Neural cell (in vitro differentiated cells): ENCODE measurements at regions not wholly inside any gene's neighbourhood (a gene's known extent, or its start where the extent isn't known, plus 50 kb on each side); places are given as distances from the start of the nearest gene placed in this dataset.

Source experiments
- H2AFZ ChIP-seq: fragments of 200-600, 300-800 bp; sonication (generic), shearing (Covaris generic); 2 replicates; pipeline ENCODE4 v1.6.0; 2014; ENCODE audit warnings: low read depth, mild to moderate bottlenecking, antibody characterized with exemption, low read length, moderate library complexity
- H3F3A ChIP-seq: fragments of 200-600 bp; shearing (Covaris generic); 2 replicates; pipeline ENCODE4 v1.6.1; 2016; ENCODE audit warnings: mild to moderate bottlenecking, moderate library complexity, mixed read lengths, antibody characterized with exemption, low read length; ENCODE audit not compliant: insufficient read depth, poor library complexity, severe bottlenecking
- H3K27ac ChIP-seq: fragments of 200-600, 300-800 bp; sonication (generic), shearing (Covaris generic); 2 replicates; pipeline ENCODE4 v1.5.1; 2014; ENCODE audit warnings: mild to moderate bottlenecking, low read length, moderate library complexity
- H3K27me3 ChIP-seq: fragments of 300-800, 200-600 bp; sonication (generic), shearing (Covaris generic); 2 replicates; pipeline ENCODE4 v1.6.0; 2014; ENCODE audit warnings: mild to moderate bottlenecking, low read depth, low read length, moderate library complexity; ENCODE audit not compliant: insufficient read depth
- H3K36me3 ChIP-seq: fragments of 300-800, 200-600 bp; sonication (generic), shearing (Covaris generic); 2 replicates; pipeline ENCODE4 v1.5.1; 2014; ENCODE audit warnings: mild to moderate bottlenecking, antibody characterized with exemption, low read length, moderate library complexity; ENCODE audit not compliant: insufficient read depth
- H3K4me2 ChIP-seq: fragments of 300-800, 200-600 bp; sonication (generic), shearing (Covaris generic); 2 replicates; pipeline ENCODE4 v1.6.0; 2014; ENCODE audit warnings: mild to moderate bottlenecking, low read length
- H3K4me3 ChIP-seq: fragments of 300-800, 200-600 bp; sonication (generic), shearing (Covaris generic); 2 replicates; pipeline ENCODE4 v1.5.1; 2014; ENCODE audit warnings: mild to moderate bottlenecking, low read length, moderate library complexity
- H3K79me2 ChIP-seq: fragments of 200-600 bp; shearing (Covaris generic); replicated peaks from 2 replicates; pipeline ENCODE4 v1.6.0; 2014; ENCODE audit warnings: mild to moderate bottlenecking, low read length, moderate library complexity; ENCODE audit not compliant: insufficient read depth
- H3K9ac ChIP-seq: fragments of 300-800, 200-600 bp; sonication (generic), shearing (Covaris generic); 2 replicates; pipeline ENCODE4 v1.6.1; 2016; ENCODE audit warnings: mild to moderate bottlenecking, low read length, mixed read lengths
- H3K9me2 ChIP-seq: fragments of 200-600 bp; shearing (Covaris generic); 2 replicates; pipeline ENCODE4 v1.6.1; 2016; ENCODE audit warnings: mild to moderate bottlenecking, low read length, mixed read lengths; ENCODE audit not compliant: insufficient read depth
- H3K9me3 ChIP-seq: fragments of 200-600, 300-800 bp; sonication (generic), shearing (Covaris generic); 2 replicates; pipeline ENCODE4 v1.6.1; 2016; ENCODE audit warnings: mild to moderate bottlenecking, mixed run types, low read length, moderate library complexity, mixed read lengths
- H4K20me1 ChIP-seq: fragments of 200-600 bp; shearing (Covaris generic); 2 replicates; pipeline ENCODE4 v1.6.1; 2016; ENCODE audit warnings: mild to moderate bottlenecking, mixed run types; ENCODE audit not compliant: insufficient read depth
- CTCF ChIP-seq: fragments of 450-650 bp; IDR thresholded peaks from 2 replicates; pipeline ENCODE4 v1.5.1; 2014; ENCODE audit warnings: antibody characterized with exemption, mild to moderate bottlenecking, moderate library complexity; ENCODE audit not compliant: poor library complexity, severe bottlenecking
- EP300 ChIP-seq: fragments of 450-650 bp; conservative IDR thresholded peaks from 2 replicates; pipeline ENCODE4 v1.6.1; 2014; ENCODE audit warnings: antibody characterized with exemption, mild to moderate bottlenecking, moderate library complexity; ENCODE audit not compliant: poor library complexity, severe bottlenecking
- EZH2 ChIP-seq: fragments of 200-600, 300-800 bp; shearing (Covaris generic), sonication (generic); IDR thresholded peaks from 2 replicates; pipeline ENCODE4 v1.6.1; 2014; ENCODE audit warnings: antibody characterized with exemption, low read length, borderline replicate concordance, mild to moderate bottlenecking; ENCODE audit not compliant: insufficient read depth, poor library complexity, severe bottlenecking
- MXI1 ChIP-seq: fragments of 450-650 bp; conservative IDR thresholded peaks from 2 replicates; pipeline ENCODE4 v1.6.1; 2014; ENCODE audit warnings: antibody characterized with exemption, mild to moderate bottlenecking; ENCODE audit not compliant: poor library complexity, severe bottlenecking
- POLR2AphosphoS5 ChIP-seq: IDR thresholded peaks from 2 replicates; pipeline ENCODE4 v1.6.1; 2012
- RAD21 ChIP-seq: fragments of 450-650 bp; conservative IDR thresholded peaks from 2 replicates; pipeline ENCODE4 v1.6.1; 2014; ENCODE audit warnings: antibody characterized with exemption, mild to moderate bottlenecking, moderate library complexity
- REST ChIP-seq: IDR thresholded peaks from 2 replicates; pipeline ENCODE4 v1.6.1; 2012; ENCODE audit warnings: borderline replicate concordance
- SMC3 ChIP-seq: fragments of 450-650 bp; conservative IDR thresholded peaks from 2 replicates; pipeline ENCODE4 v1.6.1; 2014; ENCODE audit warnings: antibody characterized with exemption, mild to moderate bottlenecking, moderate library complexity; ENCODE audit not compliant: poor library complexity
- TAF1 ChIP-seq: IDR thresholded peaks from 2 replicates; pipeline ENCODE4 v1.6.1; 2012; ENCODE audit warnings: low read depth

DNA sequence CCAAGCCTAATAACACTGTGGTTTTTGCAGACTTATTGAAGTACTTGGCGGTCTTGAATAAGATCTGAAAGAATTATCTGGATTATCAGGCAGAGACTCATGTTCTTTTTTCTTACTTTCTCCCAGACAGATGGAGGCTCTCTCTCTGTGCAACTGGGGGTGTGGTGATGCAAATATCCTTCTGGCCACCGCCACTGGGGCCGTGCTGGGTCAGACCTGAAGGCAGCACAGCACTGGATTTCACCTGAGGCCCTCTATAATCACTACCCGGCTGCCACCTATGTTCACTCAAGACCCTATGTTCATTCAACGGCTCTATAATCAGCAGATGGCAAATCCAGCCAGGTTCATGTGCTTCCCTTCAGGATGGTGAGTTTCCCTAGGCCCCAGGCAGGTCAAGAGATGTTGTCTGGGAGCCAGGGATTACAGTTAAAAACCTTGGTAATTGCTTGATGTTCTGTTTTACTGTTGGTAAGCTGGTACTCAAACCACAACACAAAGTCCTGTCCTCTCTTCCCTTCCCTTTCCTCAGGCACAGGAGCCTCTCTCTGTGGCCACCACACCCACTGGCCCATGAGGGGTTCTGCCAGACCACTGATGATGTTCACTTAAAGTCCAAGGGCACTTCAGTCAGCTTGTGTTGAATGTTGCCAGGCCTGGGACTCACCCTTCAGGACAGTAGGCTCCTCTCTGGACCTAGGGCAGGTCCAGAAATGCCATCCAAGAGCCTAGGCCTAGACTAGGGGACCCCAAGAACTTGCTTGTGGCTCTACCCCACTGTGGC is 205.3 kb upstream of the GCFC2 start:
- Histone ChIP-seq H3K9me3 (no peaks in the 10 kb centered on the region), H3K79me2 (no peaks in the 10 kb centered on the region), H3K27me3 (no peaks in the 10 kb centered on the region), H2AFZ (no peak overlapping the region), H3K9me2 (no peaks in the 10 kb centered on the region), H3K4me2 (no peak overlapping the region), H3F3A (no peaks in the 10 kb centered on the region), H3K27ac (no peak overlapping the region), H3K36me3 (no peaks in the 10 kb centered on the region), H3K9ac (no peak overlapping the region), H3K4me3 (no peak overlapping the region), H4K20me1 (no peaks in the 10 kb centered on the region)
- TF ChIP-seq SMC3: no peak
- TF ChIP-seq RAD21: no peak
- no peak for TF ChIP-seq EZH2
- TF ChIP-seq REST: no peak
- TF ChIP-seq TAF1: no peak
- TF ChIP-seq POLR2AphosphoS5: no peak
- TF ChIP-seq MXI1: no peak
- TF ChIP-seq CTCF: no peak
- TF ChIP-seq EP300: no peak

- no peak overlapping the region for H2AFZ ChIP-seq
- no peaks in the 10 kb centered on the region for H3K79me2 ChIP-seq
- TF ChIP-seq RAD21 (peak; percentile 53), EP300 (no peak), CTCF (peak; percentile 52), SMC3 (peak; percentile 36)
- no peak overlapping the region for H3K9ac ChIP-seq
- no peaks in the 10 kb centered on the region for H3K36me3 ChIP-seq
- no peaks in the 10 kb centered on the region for H3K27me3 ChIP-seq
- H3K9me2 ChIP-seq: no peaks in the 10 kb centered on the region
- no peak overlapping the region for H3K27ac ChIP-seq
- H3K4me3 ChIP-seq: no peak overlapping the region
- no peaks in the 10 kb centered on the region for H4K20me1 ChIP-seq
- no peaks in the 10 kb centered on the region for H3K9me3 ChIP-seq
- H3K4me2 ChIP-seq: no peak overlapping the region
- H3F3A ChIP-seq: no peaks in the 10 kb centered on the region
These were observed 186.2 kb upstream of the GCFC2 start for GRCh38 chr2:75896779-75897366.
